Large intestine (tissue), 3 donors: ENCODE measurements at regions not wholly inside any gene's neighbourhood (a gene's known extent, or its start where the extent isn't known, plus 50 kb on each side); places are given as distances from the start of the nearest gene placed in this dataset.
A peak's percentile ranks its signal among the peaks of the same experiment; 100 is the strongest.

Experiments used
- DNase-seq, 2 donors: peaks; one replicate each; pipeline versions ENCODE4 v3.0.0 to v3.0.0-alpha.2; 2013
- H3K27ac ChIP-seq: one replicate; pipeline ENCODE4 v1.5.1; 2013; ENCODE audit warnings: low read length
- H3K27me3 ChIP-seq: 2 replicates; pipeline ENCODE4 v1.6.1; 2013; ENCODE audit warnings: low read length; ENCODE audit not compliant: control insufficient read depth, insufficient read depth
- H3K36me3 ChIP-seq: 2 replicates; pipeline ENCODE4 v1.6.1; 2013; ENCODE audit warnings: low read length; ENCODE audit not compliant: control insufficient read depth, insufficient read depth
- H3K4me1 ChIP-seq: one replicate; pipeline ENCODE4 v1.6.1; 2013; ENCODE audit warnings: low read length; ENCODE audit not compliant: control insufficient read depth, insufficient read depth
- H3K4me3 ChIP-seq: one replicate; pipeline ENCODE4 v1.5.1; 2013; ENCODE audit warnings: low read length
- H3K9me3 ChIP-seq: one replicate; pipeline ENCODE4 v1.6.1; 2013; ENCODE audit warnings: mild to moderate bottlenecking, low read depth, low read length, moderate library complexity; ENCODE audit not compliant: control insufficient read depth
- WGBS: methylation state at CpG from one replicate; pipeline ENCODE4 v1.1.5; 2013; ENCODE audit warnings: low lambda C conversion rate; ENCODE audit not compliant: insufficient coverage; 5-methylcytosine and 5-hydroxymethylcytosine counted together

DNA sequence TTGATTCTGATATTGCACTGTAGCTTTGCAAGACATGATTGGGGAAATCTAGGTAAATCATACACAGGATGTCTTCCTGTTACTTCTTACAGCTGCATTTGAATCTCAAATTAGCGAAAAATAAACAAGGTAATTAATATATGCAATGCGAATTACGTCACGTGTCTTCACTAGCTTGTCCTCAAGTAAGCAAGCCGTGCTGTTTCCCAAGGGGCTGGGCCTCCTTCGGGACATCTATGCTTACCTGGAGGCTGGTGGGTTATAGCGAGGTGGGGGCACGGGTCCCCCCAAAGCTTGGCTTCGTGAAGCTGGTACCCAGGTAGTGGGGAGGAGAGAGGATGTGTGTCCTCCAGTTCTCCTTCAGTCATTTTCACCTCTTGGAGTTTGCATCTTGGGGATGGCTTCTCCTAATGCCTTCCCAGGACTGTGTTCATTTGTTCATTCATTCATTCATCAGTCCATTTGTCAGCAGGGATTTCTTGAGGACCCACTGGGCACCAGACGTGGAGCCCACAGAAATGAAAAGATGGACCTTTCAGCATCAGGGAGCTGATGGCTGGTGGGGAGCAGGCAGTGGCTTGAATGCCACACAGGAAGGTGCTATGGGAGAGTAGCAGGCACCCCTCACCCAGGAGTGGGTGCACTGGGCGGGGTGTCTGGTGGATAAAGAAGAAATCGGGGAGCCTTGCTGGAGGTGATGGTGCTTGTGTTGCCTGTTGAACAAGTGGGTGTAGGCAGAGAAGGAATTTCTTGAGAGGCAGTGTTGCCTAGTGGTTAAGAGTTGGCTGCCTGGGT is 155.1 kb downstream of the GLI2 start:
- H3K4me1 ChIP-seq, result peaks cover 17% of the 10 kb centered on the region
- no peaks in the 10 kb centered on the region for H3K36me3 ChIP-seq
- peaks cover 31% of the 10 kb centered on the region for H3K27me3 ChIP-seq
- H3K9me3 ChIP-seq, result no peaks in the 10 kb centered on the region
- no CpG with 5 or more reads among the region's 12 CpGs for WGBS
- DNase-seq, result no peak
- no peak overlapping the region for H3K27ac ChIP-seq
- H3K4me3 ChIP-seq, result no peak overlapping the region

DNA sequence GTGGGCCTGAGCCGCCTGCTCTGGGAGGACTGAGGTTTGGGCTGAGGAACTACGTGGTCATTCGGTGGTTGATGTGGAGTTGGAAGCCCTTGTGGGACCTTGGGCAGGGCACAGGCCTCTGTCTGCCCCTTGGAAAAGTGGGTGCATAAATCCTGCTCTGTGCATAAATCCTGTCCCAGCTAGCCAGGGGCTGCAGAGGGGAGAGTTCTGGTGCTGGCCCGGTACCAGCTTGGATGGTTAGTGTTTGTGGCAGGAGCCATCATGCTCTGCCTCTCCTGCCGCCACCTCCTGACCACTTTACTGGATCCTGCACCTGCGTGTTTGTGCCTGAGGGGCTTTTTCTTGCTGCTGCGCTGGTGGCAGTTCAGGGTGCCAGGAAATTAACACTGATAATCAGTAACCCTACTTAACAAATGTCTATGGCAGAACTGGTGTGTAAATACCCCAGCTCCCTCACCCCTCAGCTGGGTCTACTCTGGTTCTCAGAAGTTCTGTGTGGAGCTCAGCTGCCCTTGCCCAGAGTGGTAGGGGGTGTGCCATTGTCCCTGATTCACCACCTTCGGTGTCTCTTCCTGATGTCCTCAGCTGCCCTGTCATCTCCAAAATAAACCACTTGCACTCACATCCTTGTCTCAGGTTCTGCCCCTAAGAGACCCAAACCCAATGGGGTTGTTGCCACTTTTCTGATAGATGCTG is 156.8 kb downstream of the GLI2 start:
- Histone ChIP-seq H3K4me1 (peaks cover 17% of the 10 kb centered on the region), H3K27ac (no peak overlapping the region), H3K36me3 (no peaks in the 10 kb centered on the region), H3K9me3 (no peaks in the 10 kb centered on the region), H3K4me3 (no peak overlapping the region), H3K27me3 (peaks cover 19% of the 10 kb centered on the region)
- DNase-seq, result no peak
- no CpG with 5 or more reads among the region's 8 CpGs for WGBS

DNA sequence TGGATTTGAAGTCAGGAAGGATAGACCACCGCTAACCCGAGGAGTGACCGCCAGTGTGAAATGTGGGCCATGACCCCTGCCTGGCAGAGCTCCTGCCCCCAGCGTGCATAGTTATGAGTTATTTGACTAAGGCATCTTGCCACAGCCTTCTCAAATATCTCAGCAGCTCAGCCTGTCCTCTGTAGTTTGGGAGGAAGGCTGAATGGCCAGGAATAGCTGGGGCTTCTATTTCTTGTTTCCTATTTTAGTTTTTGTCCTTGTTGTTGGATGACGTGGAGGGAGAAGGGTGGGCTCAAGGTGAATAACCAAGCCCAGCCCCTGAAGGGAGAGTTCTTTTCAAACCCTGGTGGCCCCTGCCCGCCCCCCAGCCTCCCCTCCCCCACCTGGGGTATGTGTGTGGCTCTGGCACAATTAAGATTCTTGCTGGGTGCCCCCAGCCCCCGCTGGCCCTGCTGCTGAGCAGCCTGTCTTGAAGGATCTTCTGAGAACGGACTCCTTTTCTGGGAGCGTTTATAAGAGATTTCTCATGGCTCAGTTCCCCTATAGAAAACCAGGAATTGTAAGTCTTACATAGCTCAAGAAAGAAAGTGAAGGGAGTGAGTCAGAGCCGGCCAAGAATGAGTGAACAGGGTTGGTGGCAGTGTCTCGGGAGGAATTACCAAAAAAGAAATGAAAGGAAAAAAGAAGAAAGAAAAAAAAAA is 157.4 kb downstream of the GLI2 start:
- no peak for DNase-seq
- Histone ChIP-seq H3K27ac (no peak overlapping the region), H3K9me3 (no peaks in the 10 kb centered on the region), H3K27me3 (peaks cover 12% of the 10 kb centered on the region), H3K36me3 (no peaks in the 10 kb centered on the region), H3K4me1 (peaks cover 17% of the 10 kb centered on the region), H3K4me3 (no peak overlapping the region)
- 76% methylated on average over 2 of the region's 11 CpGs for WGBS

DNA sequence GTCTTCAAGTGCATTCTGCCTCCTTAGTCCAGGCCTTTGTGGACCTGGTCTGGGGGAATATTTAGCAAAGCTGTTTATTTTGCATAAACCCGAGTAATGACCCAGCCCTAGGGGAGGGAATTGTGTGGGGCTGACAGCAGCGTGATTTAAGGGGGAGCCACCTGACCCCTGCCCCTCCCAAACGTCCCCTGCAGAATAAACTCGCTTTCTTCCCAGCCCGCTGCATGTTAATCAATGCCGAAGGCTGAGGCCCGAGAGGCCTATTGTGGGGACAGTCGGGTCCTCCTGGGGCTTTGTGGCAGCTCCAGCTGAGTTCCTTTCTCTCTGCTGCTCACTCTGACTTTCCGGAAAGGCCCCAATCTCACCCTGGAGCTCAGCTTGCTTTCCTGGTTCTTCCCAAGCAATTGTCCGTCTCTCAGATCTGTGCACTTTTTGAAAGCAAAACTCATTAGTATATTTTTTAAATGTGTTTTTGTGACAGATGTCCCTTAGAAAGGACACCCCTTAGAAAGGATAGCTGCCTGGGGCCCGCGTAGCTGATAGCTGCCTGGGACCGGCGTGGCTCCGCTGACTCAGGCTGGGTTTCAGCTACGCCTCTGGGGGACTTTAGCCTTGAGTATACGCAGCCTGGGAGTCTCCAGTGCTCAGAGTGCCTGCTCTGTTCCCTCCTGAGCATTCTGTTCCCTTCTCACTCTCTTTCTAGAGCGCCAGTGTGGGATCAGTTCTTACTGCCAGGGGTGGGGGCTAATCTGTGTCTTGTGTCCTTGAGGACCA is 158.3 kb downstream of the GLI2 start:
- Histone ChIP-seq H3K4me3 (no peak overlapping the region), H3K9me3 (no peaks in the 10 kb centered on the region), H3K27ac (no peak overlapping the region), H3K27me3 (peaks cover 6% of the 10 kb centered on the region), H3K4me1 (peaks cover 17% of the 10 kb centered on the region), H3K36me3 (no peaks in the 10 kb centered on the region)
- WGBS, result no CpG with 5 or more reads among the region's 18 CpGs
- DNase-seq, result peak in 1 of 2 donors; percentile 75

- 75% methylated on average over 1 of the region's 5 CpGs for WGBS
- Histone ChIP-seq H3K9me3 (no peaks in the 10 kb centered on the region), H3K36me3 (no peaks in the 10 kb centered on the region), H3K27me3 (peaks cover 6% of the 10 kb centered on the region), H3K4me3 (no peak overlapping the region), H3K27ac (no peak overlapping the region), H3K4me1 (peaks cover 17% of the 10 kb centered on the region)
- no peak for DNase-seq
Observed at GRCh38 chr2:120894966-120895365, 159.3 kb downstream of the GLI2 start.

- Histone ChIP-seq H3K36me3 (no peaks in the 10 kb centered on the region), H3K4me3 (no peak overlapping the region)
- no CpG with 5 or more reads among the region's 3 CpGs for WGBS
Observed at GRCh38 chr2:120896126-120896525, 160.5 kb downstream of the GLI2 start.

DNA sequence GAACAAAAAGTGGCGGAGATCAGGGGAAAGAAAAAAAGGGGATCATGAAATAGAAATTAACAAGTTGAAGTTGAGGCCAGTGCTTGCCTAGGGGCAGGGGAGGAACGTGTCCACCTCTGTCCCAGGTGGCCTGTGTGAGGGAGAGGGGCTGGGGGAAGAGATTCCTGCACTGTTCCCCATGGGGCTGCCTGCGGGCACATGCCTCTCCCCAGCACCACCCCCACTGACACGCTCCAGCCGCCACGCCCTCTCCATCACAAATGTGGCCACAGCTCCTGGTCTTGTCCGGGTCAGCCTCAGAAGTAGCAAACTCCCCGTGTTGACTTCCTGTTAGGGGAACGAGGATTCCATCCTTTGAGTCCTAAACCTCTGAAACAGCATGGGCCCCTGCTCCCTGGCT is 161.2 kb downstream of the GLI2 start:
- no peaks in the 10 kb centered on the region for H3K9me3 ChIP-seq
- 100% methylated on average over 1 of the region's 9 CpGs for WGBS
- H3K36me3 ChIP-seq, result no peaks in the 10 kb centered on the region
- no peak overlapping the region for H3K27ac ChIP-seq
- DNase-seq, result no peak
- H3K4me1 ChIP-seq, result peaks cover 17% of the 10 kb centered on the region
- H3K4me3 ChIP-seq, result no peak overlapping the region
- H3K27me3 ChIP-seq, result peaks cover 14% of the 10 kb centered on the region

More at GRCh38 chr2:120896126-120896525, 160.5 kb downstream of the GLI2 start:
- H3K27me3 ChIP-seq, result peaks cover 11% of the 10 kb centered on the region
- H3K9me3 ChIP-seq, result no peaks in the 10 kb centered on the region
- no peak for DNase-seq
- H3K27ac ChIP-seq, result no peak overlapping the region
- peaks cover 17% of the 10 kb centered on the region for H3K4me1 ChIP-seq

DNA sequence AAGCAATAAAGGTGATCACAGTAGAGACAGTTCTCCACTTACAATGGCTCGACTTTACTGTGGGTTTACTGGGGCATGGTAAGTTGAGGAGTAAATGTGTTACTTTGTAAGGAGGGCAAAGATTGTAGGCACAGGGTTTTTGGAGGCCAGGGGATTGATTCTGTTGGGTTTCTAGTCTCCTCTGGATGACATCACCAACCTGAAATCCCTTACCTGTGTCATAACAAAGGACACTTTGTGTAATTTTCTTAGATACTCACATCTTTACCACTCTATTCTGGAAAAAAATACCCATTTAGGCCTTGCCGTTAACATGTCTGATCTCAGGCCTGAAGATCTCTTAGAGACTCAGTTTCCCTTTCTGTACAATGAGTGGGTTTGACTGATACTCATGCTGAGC is 161.7 kb downstream of the GLI2 start:
- Histone ChIP-seq H3K4me1 (peaks cover 17% of the 10 kb centered on the region), H3K9me3 (no peaks in the 10 kb centered on the region), H3K27ac (no peak overlapping the region), H3K4me3 (no peak overlapping the region), H3K36me3 (no peaks in the 10 kb centered on the region), H3K27me3 (peaks cover 16% of the 10 kb centered on the region)
- DNase-seq, result no peak
- WGBS, result 40% methylated on average over 1 of the region's 2 CpGs

DNA sequence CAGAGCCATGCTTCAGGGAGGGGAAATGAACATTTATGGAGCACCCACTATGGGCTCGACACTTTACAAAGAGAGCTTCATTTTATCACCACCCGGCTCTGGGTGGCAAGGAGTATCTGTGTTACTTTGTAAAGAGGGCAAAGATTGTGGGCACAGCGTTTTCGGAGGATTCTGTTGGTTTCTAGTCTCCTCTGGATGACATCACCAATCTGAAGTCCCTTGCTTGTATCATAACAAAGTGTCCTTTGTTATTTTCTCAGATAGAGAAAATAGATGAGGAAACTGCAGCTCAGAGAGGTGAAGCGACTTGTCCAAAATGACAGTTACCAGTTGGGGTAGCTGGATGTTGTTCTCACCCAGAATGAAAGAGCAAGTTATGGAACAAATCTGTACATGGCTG is 162.8 kb downstream of the GLI2 start:
- Histone ChIP-seq H3K4me1 (peaks cover 10% of the 10 kb centered on the region), H3K36me3 (no peaks in the 10 kb centered on the region), H3K27me3 (peaks cover 20% of the 10 kb centered on the region), H3K4me3 (no peak overlapping the region), H3K9me3 (no peaks in the 10 kb centered on the region), H3K27ac (peak overlapping the region; percentile 40)
- no CpG with 5 or more reads among the region's 5 CpGs for WGBS
- no peak for DNase-seq
